ENCODE measurements at regions not wholly inside any gene's neighbourhood (a gene's known extent, or its start where the extent isn't known, plus 50 kb on each side); places are given as distances from the start of the nearest gene placed in this dataset.

DNA sequence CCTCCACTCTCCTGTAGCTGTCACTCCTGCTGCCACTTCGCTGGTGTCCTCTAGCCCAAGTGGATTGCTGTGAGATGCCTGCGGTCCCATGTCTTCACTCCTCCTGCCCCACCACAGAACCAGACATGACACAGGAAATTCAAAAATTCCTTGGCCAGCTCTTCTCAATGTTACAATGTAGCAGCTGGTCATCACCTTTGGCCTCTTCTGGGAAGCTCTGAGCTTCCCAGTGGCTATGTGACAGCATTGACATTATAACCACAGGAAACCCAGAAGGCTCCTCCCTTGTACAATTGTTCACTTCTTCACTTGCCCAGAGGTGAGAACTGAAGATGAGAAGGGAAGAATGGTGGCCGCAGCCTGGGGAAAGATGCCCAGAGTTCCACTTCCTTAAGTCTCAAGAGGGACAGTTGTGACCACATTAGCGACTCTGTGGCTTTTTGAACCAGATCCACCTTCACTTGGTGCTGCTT lies 76.1 kb upstream of the NAA20 start:
- no peak for TF ChIP-seq OSR1 (CRISPR knock-in tag; IDR thresholded peaks at IDR 0.05)
- no peak for TF ChIP-seq CSDC2 (CRISPR knock-in tag; IDR thresholded peaks at IDR 0.05)
- no peak for TF ChIP-seq ZFP30 (CRISPR knock-in tag; IDR thresholded peaks at IDR 0.05)
- no peak for TF ChIP-seq ZFP3 (CRISPR knock-in tag; IDR thresholded peaks at IDR 0.05)
- TF ChIP-seq ZNF70 (CRISPR knock-in tag; IDR thresholded peaks at IDR 0.05), result no peak
- no peak for TF ChIP-seq ARNTL (CRISPR knock-in tag; IDR thresholded peaks at IDR 0.05; ENCODE audit: borderline replicate concordance, low read depth)
- TF ChIP-seq PPARA (CRISPR knock-in tag; IDR thresholded peaks at IDR 0.05; ENCODE audit: borderline replicate concordance), result no peak
- no peak for TF ChIP-seq GLIS3 (CRISPR knock-in tag; IDR thresholded peaks at IDR 0.05)
- no peak for TF ChIP-seq SNAI2 (CRISPR knock-in tag; IDR thresholded peaks at IDR 0.05)
- TF ChIP-seq, protein P1, sequence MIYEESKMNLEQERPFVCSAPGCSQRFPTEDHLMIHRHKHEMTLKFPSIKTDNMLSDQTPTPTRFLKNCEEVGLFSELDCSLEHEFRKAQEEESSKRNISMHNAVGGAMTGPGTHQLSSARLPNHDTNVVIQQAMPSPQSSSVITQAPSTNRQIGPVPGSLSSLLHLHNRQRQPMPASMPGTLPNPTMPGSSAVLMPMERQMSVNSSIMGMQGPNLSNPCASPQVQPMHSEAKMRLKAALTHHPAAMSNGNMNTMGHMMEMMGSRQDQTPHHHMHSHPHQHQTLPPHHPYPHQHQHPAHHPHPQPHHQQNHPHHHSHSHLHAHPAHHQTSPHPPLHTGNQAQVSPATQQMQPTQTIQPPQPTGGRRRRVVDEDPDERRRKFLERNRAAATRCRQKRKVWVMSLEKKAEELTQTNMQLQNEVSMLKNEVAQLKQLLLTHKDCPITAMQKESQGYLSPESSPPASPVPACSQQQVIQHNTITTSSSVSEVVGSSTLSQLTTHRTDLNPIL (CRISPR knock-in tag; IDR thresholded peaks at IDR 0.05; ENCODE audit: low read depth), result no peak
